ENCODE measurements at regions not wholly inside any gene's neighbourhood (a gene's known extent, or its start where the extent isn't known, plus 50 kb on each side); places are given as distances from the start of the nearest gene placed in this dataset.

GRCh38 chrX:122244080-122244479 lies 940.0 kb upstream of the GRIA3 start:
- Histone ChIP-seq H3K9me3 (no peaks in the 10 kb centered on the region), H3K27ac (no peak overlapping the region), H3K36me3 (no peaks in the 10 kb centered on the region), H3K4me3 (no peak overlapping the region), H3K27me3 (no peaks in the 10 kb centered on the region), H3K4me1 (no peaks in the 10 kb centered on the region)
- DNase-seq: no peak
- no peak for TF ChIP-seq POLR2A (IDR thresholded peaks at IDR 0.05)
- no peak for TF ChIP-seq POLR2AphosphoS5 (IDR thresholded peaks at IDR 0.05)
- no peak for TF ChIP-seq CTCF (IDR thresholded peaks at IDR 0.05)
- no peak for TF ChIP-seq EP300 (IDR thresholded peaks at IDR 0.05)
- WGBS, 5 donors: 24 to 36% (median 27%) methylated on average over 2 of the region's 2 CpGs
- intact Hi-C loops (cut with DNase I; ENCODE audit: low total_unique reads): no loop called here

- no peaks in the 10 kb centered on the region for H3K36me3 ChIP-seq
- H3K27me3 ChIP-seq: no peaks in the 10 kb centered on the region
- no peak for DNase-seq
- TF ChIP-seq CTCF (IDR thresholded peaks at IDR 0.05) (no peak), POLR2A (IDR thresholded peaks at IDR 0.05) (no peak), EP300 (IDR thresholded peaks at IDR 0.05) (no peak), POLR2AphosphoS5 (IDR thresholded peaks at IDR 0.05) (no peak)
- H3K4me1 ChIP-seq: no peaks in the 10 kb centered on the region
- H3K27ac ChIP-seq: no peak overlapping the region
- intact Hi-C loops (cut with DNase I; ENCODE audit: low total_unique reads): no loop called here
- H3K4me3 ChIP-seq: no peak overlapping the region
- no peaks in the 10 kb centered on the region for H3K9me3 ChIP-seq
These were observed 938.9 kb upstream of the GRIA3 start for GRCh38 chrX:122245175-122245574.

GRCh38 chrX:122245943-122246342 lies 938.1 kb upstream of the GRIA3 start:
- Histone ChIP-seq H3K9me3 (no peaks in the 10 kb centered on the region), H3K4me1 (no peaks in the 10 kb centered on the region), H3K27ac (no peak overlapping the region), H3K27me3 (no peaks in the 10 kb centered on the region), H3K36me3 (no peaks in the 10 kb centered on the region), H3K4me3 (no peak overlapping the region)
- no peak for TF ChIP-seq EP300 (IDR thresholded peaks at IDR 0.05)
- no peak for TF ChIP-seq CTCF (IDR thresholded peaks at IDR 0.05)
- no peak for TF ChIP-seq POLR2AphosphoS5 (IDR thresholded peaks at IDR 0.05)
- TF ChIP-seq POLR2A (IDR thresholded peaks at IDR 0.05): no peak
- no peak for DNase-seq
- intact Hi-C loops (cut with DNase I; ENCODE audit: low total_unique reads): no loop called here
- 56 to 65% (median 59%) methylated on average over 2 of the region's 2 CpGs for WGBS, 5 donors

- Histone ChIP-seq H3K9me3 (no peaks in the 10 kb centered on the region), H3K27ac (no peak overlapping the region), H3K4me3 (no peak overlapping the region), H3K4me1 (no peaks in the 10 kb centered on the region), H3K36me3 (no peaks in the 10 kb centered on the region), H3K27me3 (no peaks in the 10 kb centered on the region)
- intact Hi-C loops (cut with DNase I; ENCODE audit: low total_unique reads): no loop called here
- WGBS, 5 donors: 61 to 88% (median 76%) methylated on average over 3 of the region's 3 CpGs
- DNase-seq: no peak
- TF ChIP-seq POLR2AphosphoS5 (IDR thresholded peaks at IDR 0.05) (no peak), CTCF (IDR thresholded peaks at IDR 0.05) (no peak), POLR2A (IDR thresholded peaks at IDR 0.05) (no peak), EP300 (IDR thresholded peaks at IDR 0.05) (no peak)
These were observed 937.1 kb upstream of the GRIA3 start for GRCh38 chrX:122246937-122247336.

GRCh38 chrX:122248681-122249080 lies 935.4 kb upstream of the GRIA3 start:
- TF ChIP-seq EP300 (IDR thresholded peaks at IDR 0.05): no peak
- TF ChIP-seq POLR2AphosphoS5 (IDR thresholded peaks at IDR 0.05): no peak
- TF ChIP-seq POLR2A (IDR thresholded peaks at IDR 0.05): no peak
- TF ChIP-seq CTCF (IDR thresholded peaks at IDR 0.05): no peak

More at GRCh38 chrX:122248681-122249080, 935.4 kb upstream of the GRIA3 start:
- DNase-seq: no peak
- intact Hi-C loops (cut with DNase I; ENCODE audit: low total_unique reads): no loop called here
- Histone ChIP-seq H3K27me3 (no peaks in the 10 kb centered on the region), H3K9me3 (no peaks in the 10 kb centered on the region), H3K4me3 (no peak overlapping the region), H3K27ac (no peak overlapping the region), H3K4me1 (no peaks in the 10 kb centered on the region), H3K36me3 (no peaks in the 10 kb centered on the region)
